Neuronal stem cell (in vitro differentiated cells): ENCODE measurements at regions not wholly inside any gene's neighbourhood (a gene's known extent, or its start where the extent isn't known, plus 50 kb on each side); places are given as distances from the start of the nearest gene placed in this dataset.

Source experiments
- DNase-seq: peaks from one replicate; pipeline ENCODE4 v3.0.0-alpha.2; 2013; ENCODE audit warnings: low spot score
- H2AFZ ChIP-seq: one replicate; pipeline ENCODE4 v1.6.1; 2013; ENCODE audit warnings: mild to moderate bottlenecking, low read length, inconsistent platforms
- H2AK5ac ChIP-seq: 2 replicates; pipeline ENCODE4 v1.6.1; 2013; ENCODE audit warnings: low read depth, mild to moderate bottlenecking, inconsistent platforms, low read length, moderate library complexity, mixed read lengths
- H2BK120ac ChIP-seq: 2 replicates; pipeline ENCODE4 v1.6.1; 2013; ENCODE audit warnings: low read depth, mild to moderate bottlenecking, inconsistent platforms, low read length, moderate library complexity, mixed read lengths
- H2BK12ac ChIP-seq: one replicate; pipeline ENCODE4 v1.6.1; 2013; ENCODE audit warnings: low read length, inconsistent platforms
- H2BK15ac ChIP-seq: 2 replicates; pipeline ENCODE4 v1.6.1; 2013; ENCODE audit warnings: mild to moderate bottlenecking, low read length, inconsistent platforms, mixed read lengths
- H2BK5ac ChIP-seq: one replicate; pipeline ENCODE4 v1.6.1; 2013; ENCODE audit warnings: inconsistent platforms, mild to moderate bottlenecking, low read length, moderate library complexity
- H3K14ac ChIP-seq: one replicate; pipeline ENCODE4 v1.6.1; 2013; ENCODE audit warnings: low read length, inconsistent platforms
- H3K18ac ChIP-seq: 2 replicates; pipeline ENCODE4 v1.6.1; 2013; ENCODE audit warnings: low read length, inconsistent platforms
- H3K23ac ChIP-seq: 2 replicates; pipeline ENCODE4 v1.6.1; 2013; ENCODE audit warnings: low read depth, mild to moderate bottlenecking, mixed read lengths, low read length, inconsistent platforms; ENCODE audit not compliant: poor library complexity
- H3K27ac ChIP-seq: replicated peaks from 3 replicates; pipeline ENCODE4 v1.5.1; 2013; ENCODE audit warnings: low read length, inconsistent platforms
- H3K27me3 ChIP-seq, 3 experiments: 2 replicates each; pipeline ENCODE4 v1.6.1; 2013; ENCODE audit warnings: low read length in 3 of 3, mild to moderate bottlenecking in 2 of 3, inconsistent platforms in 1 of 3, low read depth in 1 of 3, mixed read lengths in 1 of 3, moderate library complexity in 1 of 3; ENCODE audit not compliant: control insufficient read depth in 3 of 3, insufficient read depth in 3 of 3
- H3K36me3 ChIP-seq, 2 donors: replicated peaks in 1 of 2; 2 replicates each; pipeline ENCODE4 v1.6.1; 2013; ENCODE audit warnings: low read length in 2 of 2; ENCODE audit not compliant: control insufficient read depth in 2 of 2, insufficient read depth in 2 of 2
- H3K4ac ChIP-seq: 2 replicates; pipeline ENCODE4 v1.6.1; 2013; ENCODE audit warnings: inconsistent platforms, mild to moderate bottlenecking, low read length, moderate library complexity
- H3K4me1 ChIP-seq, 2 donors: 1 replicate in 1 of 2; 2 replicates in 1 of 2; pipeline ENCODE4 v1.6.1; 2013; ENCODE audit warnings: low read length in 2 of 2, low read depth in 1 of 2; ENCODE audit not compliant: control insufficient read depth in 2 of 2, insufficient read depth in 1 of 2
- H3K4me2 ChIP-seq: one replicate; pipeline ENCODE4 v1.6.1; 2013; ENCODE audit warnings: mild to moderate bottlenecking, low read length, inconsistent platforms; ENCODE audit not compliant: insufficient read depth, poor library complexity, severe bottlenecking
- H3K4me3 ChIP-seq, 2 donors: 2 replicates each; pipeline ENCODE4 v1.5.1; 2013; ENCODE audit warnings: low read length in 2 of 2, mild to moderate bottlenecking in 2 of 2, inconsistent platforms in 1 of 2, moderate library complexity in 1 of 2
- H3K79me1 ChIP-seq: one replicate; pipeline ENCODE4 v1.6.1; 2013; ENCODE audit warnings: low read depth, mild to moderate bottlenecking, inconsistent platforms, low read length, moderate library complexity
- H3K9ac ChIP-seq: one replicate; pipeline ENCODE4 v1.6.1; 2013; ENCODE audit warnings: mild to moderate bottlenecking, low read depth, low read length, inconsistent platforms; ENCODE audit not compliant: poor library complexity
- H3K9me3 ChIP-seq, 2 donors: replicated peaks in 1 of 2; 2 replicates each; pipeline versions ENCODE3 to v1.6.1; 2013; ENCODE audit warnings: low read length in 2 of 2, mild to moderate bottlenecking in 2 of 2, inconsistent platforms in 1 of 2, low read depth in 1 of 2, mixed read lengths in 1 of 2, moderate library complexity in 1 of 2; ENCODE audit not compliant: control insufficient read depth in 2 of 2, insufficient read depth in 1 of 2
- H4K8ac ChIP-seq: one replicate; pipeline ENCODE4 v1.6.1; 2013; ENCODE audit warnings: low read depth, mild to moderate bottlenecking, inconsistent platforms, low read length, moderate library complexity
- H4K91ac ChIP-seq: one replicate; pipeline ENCODE4 v1.6.1; 2013; ENCODE audit warnings: low read length, low read depth, mild to moderate bottlenecking, inconsistent platforms; ENCODE audit not compliant: poor library complexity
- WGBS, 2 donors: extraction: QIAGEN DNeasy Blood & Tissue Kit; methylation state at CpG; one replicate each; pipeline ENCODE4 v1.1.7; 2013; ENCODE audit warnings: missing lambda C conversion rate in 2 of 2, mixed read lengths in 1 of 2; ENCODE audit not compliant: insufficient read length in 2 of 2, insufficient replicate concordance in 1 of 2; ENCODE audit errors: extremely low coverage in 2 of 2; 5-methylcytosine and 5-hydroxymethylcytosine counted together

DNA sequence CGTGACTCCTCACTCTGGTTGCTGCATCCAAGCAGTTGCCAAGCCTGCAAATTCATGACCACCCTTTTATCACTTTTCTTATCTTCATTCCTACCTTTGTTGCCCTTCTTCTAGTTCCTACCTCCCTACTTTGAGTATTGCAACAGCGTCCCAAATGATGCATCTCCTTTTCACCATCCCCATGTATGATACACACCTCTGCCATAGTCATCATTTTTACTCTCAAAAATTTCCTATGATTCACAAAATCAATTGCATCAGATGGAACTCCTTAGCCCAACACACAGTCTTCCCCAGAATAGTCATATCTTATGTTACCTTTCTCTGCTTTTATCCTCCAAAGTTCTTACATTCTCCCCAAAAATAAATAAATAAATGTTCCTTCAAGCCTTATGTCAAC lies 262.6 kb downstream of the TBL1XR1 start:
- Histone ChIP-seq H3K23ac (no peak overlapping the region), H3K9me3 (peaks cover 0 to 6% of the 10 kb centered on the region in 2 donors), H3K14ac (no peak overlapping the region), H2AFZ (no peak overlapping the region), H2AK5ac (no peak overlapping the region), H3K27me3 (no peaks in the 10 kb centered on the region), H4K8ac (no peak overlapping the region), H3K4me1 (no peaks in the 10 kb centered on the region), H3K79me1 (no peaks in the 10 kb centered on the region), H3K4me3 (no peak overlapping the region), H2BK12ac (no peak overlapping the region), H2BK120ac (no peak overlapping the region), H2BK5ac (no peak overlapping the region), H3K4ac (no peak overlapping the region), H3K4me2 (no peak overlapping the region), H2BK15ac (no peak overlapping the region), H3K27ac (no peak overlapping the region), H3K18ac (no peak overlapping the region), H4K91ac (no peak overlapping the region), H3K9ac (no peak overlapping the region), H3K36me3 (no peaks in the 10 kb centered on the region)
- WGBS, 2 donors, result no CpG with 5 or more reads among the region's 2 CpGs
- no peak for DNase-seq

DNA sequence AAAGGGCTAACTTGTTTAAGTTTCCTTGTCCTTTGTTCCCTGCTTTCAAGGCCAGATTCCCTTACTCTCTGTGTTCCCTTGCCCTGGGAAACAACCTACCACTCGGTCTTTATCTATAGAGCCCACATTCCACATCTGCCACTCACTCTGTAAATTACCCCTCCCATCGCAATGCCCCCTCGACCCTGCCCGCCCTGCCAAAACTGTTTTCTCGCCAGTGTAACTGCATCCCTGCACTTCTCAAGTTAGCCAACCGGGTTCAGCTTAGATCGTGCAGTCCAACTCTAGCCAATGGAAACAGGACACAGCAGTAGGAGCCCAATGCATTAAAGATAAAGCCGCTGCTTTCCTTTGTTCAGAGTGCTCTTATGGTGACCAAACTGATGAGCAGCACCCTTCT lies 263.6 kb downstream of the TBL1XR1 start:
- WGBS, 2 donors, result no CpG with 5 or more reads among the region's 8 CpGs
- no peak overlapping the region for H3K18ac ChIP-seq

DNA sequence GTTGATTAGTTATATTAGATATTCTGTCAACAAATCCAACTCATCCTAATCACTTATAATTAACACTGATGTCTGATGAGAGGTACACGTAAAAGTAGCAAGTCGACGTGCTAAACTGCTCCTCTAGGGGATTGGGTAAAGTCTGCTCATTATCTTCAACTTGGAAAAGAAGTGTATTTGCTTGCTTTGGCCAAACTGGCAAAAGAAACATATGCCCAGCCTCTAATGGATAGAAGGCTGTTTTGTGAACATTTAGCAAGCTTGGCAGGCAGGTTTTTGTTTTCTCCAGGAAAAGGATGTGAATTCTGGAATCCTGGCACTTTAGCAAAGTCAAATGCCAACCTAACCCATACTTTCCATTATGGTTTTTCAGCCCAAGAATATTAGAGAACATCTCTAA lies 264.8 kb downstream of the TBL1XR1 start:
- Histone ChIP-seq H3K4me1 (no peaks in the 10 kb centered on the region), H3K9me3 (peaks cover 0 to 6% of the 10 kb centered on the region in 2 donors), H4K91ac (no peak overlapping the region), H2AFZ (no peak overlapping the region), H3K79me1 (no peaks in the 10 kb centered on the region), H3K36me3 (no peaks in the 10 kb centered on the region), H3K4me2 (no peak overlapping the region), H2BK15ac (no peak overlapping the region), H3K14ac (no peak overlapping the region), H3K4ac (no peak overlapping the region), H3K23ac (no peak overlapping the region), H3K9ac (no peak overlapping the region), H2AK5ac (no peak overlapping the region), H2BK12ac (no peak overlapping the region), H3K18ac (no peak overlapping the region), H2BK120ac (no peak overlapping the region), H3K27ac (no peak overlapping the region), H3K4me3 (no peak overlapping the region), H4K8ac (no peak overlapping the region), H3K27me3 (no peaks in the 10 kb centered on the region), H2BK5ac (no peak overlapping the region)
- no CpG with 5 or more reads among the region's 3 CpGs for WGBS, 2 donors
- no peak for DNase-seq

More for the DNA sequence above, 263.6 kb downstream of the TBL1XR1 start:
- H4K8ac ChIP-seq, result no peak overlapping the region
- no peak overlapping the region for H3K4me3 ChIP-seq
- no peak overlapping the region for H4K91ac ChIP-seq
- no peaks in the 10 kb centered on the region for H3K36me3 ChIP-seq
- H2AK5ac ChIP-seq, result no peak overlapping the region
- H3K14ac ChIP-seq, result no peak overlapping the region
- H3K27me3 ChIP-seq, result no peaks in the 10 kb centered on the region
- H3K79me1 ChIP-seq, result no peaks in the 10 kb centered on the region
- no peak overlapping the region for H2BK12ac ChIP-seq
- H2BK15ac ChIP-seq, result no peak overlapping the region
- H2BK120ac ChIP-seq, result no peak overlapping the region
- no peak overlapping the region for H2AFZ ChIP-seq
- H3K4ac ChIP-seq, result no peak overlapping the region
- no peak overlapping the region for H3K23ac ChIP-seq
- H2BK5ac ChIP-seq, result no peak overlapping the region
- DNase-seq, result no peak
- H3K27ac ChIP-seq, result no peak overlapping the region
- H3K4me1 ChIP-seq, result no peaks in the 10 kb centered on the region
- no peak overlapping the region for H3K9ac ChIP-seq
- H3K4me2 ChIP-seq, result no peak overlapping the region
- peaks cover 0 to 6% of the 10 kb centered on the region in 2 donors for H3K9me3 ChIP-seq

DNA sequence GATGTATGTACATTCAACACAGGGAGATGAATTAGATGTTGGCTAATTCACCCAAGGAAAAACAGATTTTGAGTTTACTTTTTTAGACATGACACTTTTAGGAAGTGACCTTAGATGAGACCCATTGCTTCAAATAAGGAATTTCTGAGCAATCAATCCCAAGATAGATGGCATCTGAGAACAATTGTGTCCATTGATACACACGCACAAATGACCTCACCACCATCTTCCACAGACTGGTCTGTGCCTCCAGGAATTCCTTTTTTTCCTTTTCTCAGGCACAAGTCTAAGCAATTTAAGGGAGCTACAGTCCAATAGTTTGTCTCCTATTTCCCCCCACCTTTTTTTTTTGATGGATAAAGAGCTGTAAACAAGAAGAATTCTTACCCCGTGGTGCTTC lies 265.3 kb downstream of the TBL1XR1 start:
- no peak overlapping the region for H2BK120ac ChIP-seq
- no peaks in the 10 kb centered on the region for H3K4me1 ChIP-seq
- WGBS, 2 donors, result no CpG with 5 or more reads among the region's 2 CpGs
- H3K36me3 ChIP-seq, result no peaks in the 10 kb centered on the region
- no peak overlapping the region for H3K14ac ChIP-seq
- no peak overlapping the region for H3K4me3 ChIP-seq
- H2AFZ ChIP-seq, result no peak overlapping the region
- no peak overlapping the region for H2BK5ac ChIP-seq
- no peak overlapping the region for H4K91ac ChIP-seq
- H3K4ac ChIP-seq, result no peak overlapping the region
- H3K9ac ChIP-seq, result no peak overlapping the region
- no peaks in the 10 kb centered on the region for H3K79me1 ChIP-seq
- H3K23ac ChIP-seq, result no peak overlapping the region
- H2BK15ac ChIP-seq, result no peak overlapping the region
- H2AK5ac ChIP-seq, result no peak overlapping the region
- H4K8ac ChIP-seq, result no peak overlapping the region
- DNase-seq, result no peak
- no peak overlapping the region for H3K18ac ChIP-seq
- H3K4me2 ChIP-seq, result no peak overlapping the region
- no peak overlapping the region for H2BK12ac ChIP-seq
- no peaks in the 10 kb centered on the region for H3K27me3 ChIP-seq
- H3K27ac ChIP-seq, result no peak overlapping the region
- peaks cover 0 to 6% of the 10 kb centered on the region in 2 donors for H3K9me3 ChIP-seq
